GM12874 (cell line): ENCODE measurements at regions not wholly inside any gene's neighbourhood (a gene's known extent, or its start where the extent isn't known, plus 50 kb on each side); places are given as distances from the start of the nearest gene placed in this dataset.

Experiments
- CTCF ChIP-seq: IDR thresholded peaks from 2 replicates; pipeline ENCODE4 v1.5.1; 2011; ENCODE audit warnings: low read depth, mild to moderate bottlenecking, control low read depth, low read length, moderate library complexity; ENCODE audit not compliant: insufficient read depth

- no peak for TF ChIP-seq CTCF
Observed at GRCh38 chr4:132669786-132670185, 479.3 kb upstream of the PCDH10 start.

- TF ChIP-seq CTCF: no peak
Observed at GRCh38 chr4:132670557-132670956, 478.5 kb upstream of the PCDH10 start.

- no peak for TF ChIP-seq CTCF
Observed at GRCh38 chr4:132683957-132684356, 465.1 kb upstream of the PCDH10 start.

- no peak for TF ChIP-seq CTCF
Observed at GRCh38 chr4:132691026-132691425, 458.1 kb upstream of the PCDH10 start.

- TF ChIP-seq CTCF: no peak
Observed at GRCh38 chr4:132691668-132692067, 457.4 kb upstream of the PCDH10 start.

GRCh38 chr4:132694775-132695174 is 454.3 kb upstream of the PCDH10 start:
- no peak for TF ChIP-seq CTCF

- no peak for TF ChIP-seq CTCF
Observed at GRCh38 chr4:132707955-132708354, 441.1 kb upstream of the PCDH10 start.

- no peak for TF ChIP-seq CTCF
Observed at GRCh38 chr4:132709056-132709455, 440.0 kb upstream of the PCDH10 start.
